Prostate gland (tissue), 2 donors: ENCODE measurements at regions not wholly inside any gene's neighbourhood (a gene's known extent, or its start where the extent isn't known, plus 50 kb on each side); places are given as distances from the start of the nearest gene placed in this dataset.

Experiments
- POLR2AphosphoS5 ChIP-seq: sonication (generic); formaldehyde crosslinking; IDR thresholded peaks from one replicate; pipeline ENCODE4 v1.6.1; 2017; ENCODE audit warnings: antibody characterized with exemption
- TF ChIP-seq, protein P1 (sequence below), 4 experiments: fragments of 200-600 bp in 2 of 4; fragments of 450-650 bp in 2 of 4; sonication (generic) in 2 of 4; IDR thresholded peaks; 1 replicate in 3 of 4; 2 replicates in 1 of 4; pipeline ENCODE4 v1.5.1; 2016 to 2019; ENCODE audit warnings: antibody characterized with exemption in 4 of 4, mild to moderate bottlenecking in 2 of 4, moderate library complexity in 2 of 4

DNA sequence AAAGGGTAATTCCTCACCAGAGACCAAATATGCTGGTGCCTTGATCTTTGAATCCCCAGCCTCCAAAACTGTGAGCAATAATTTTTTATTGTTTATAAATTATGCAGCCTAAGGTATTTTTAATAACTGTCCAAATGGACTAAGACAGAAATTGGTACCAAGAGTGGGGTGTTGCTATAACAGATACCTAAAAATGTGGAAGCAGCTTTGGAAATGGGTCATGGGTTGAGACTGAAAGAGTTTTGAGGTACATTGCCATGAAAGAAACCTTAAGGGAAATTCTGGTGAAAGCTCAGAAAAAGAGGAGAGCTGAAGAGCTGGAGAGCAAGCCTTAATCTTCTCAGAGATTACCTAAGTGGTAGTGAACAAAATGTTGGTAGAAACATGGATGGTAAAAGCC, 378.2 kb downstream of the NXPE2 start:
- no peak for TF ChIP-seq POLR2AphosphoS5
- TF ChIP-seq, protein P1, sequence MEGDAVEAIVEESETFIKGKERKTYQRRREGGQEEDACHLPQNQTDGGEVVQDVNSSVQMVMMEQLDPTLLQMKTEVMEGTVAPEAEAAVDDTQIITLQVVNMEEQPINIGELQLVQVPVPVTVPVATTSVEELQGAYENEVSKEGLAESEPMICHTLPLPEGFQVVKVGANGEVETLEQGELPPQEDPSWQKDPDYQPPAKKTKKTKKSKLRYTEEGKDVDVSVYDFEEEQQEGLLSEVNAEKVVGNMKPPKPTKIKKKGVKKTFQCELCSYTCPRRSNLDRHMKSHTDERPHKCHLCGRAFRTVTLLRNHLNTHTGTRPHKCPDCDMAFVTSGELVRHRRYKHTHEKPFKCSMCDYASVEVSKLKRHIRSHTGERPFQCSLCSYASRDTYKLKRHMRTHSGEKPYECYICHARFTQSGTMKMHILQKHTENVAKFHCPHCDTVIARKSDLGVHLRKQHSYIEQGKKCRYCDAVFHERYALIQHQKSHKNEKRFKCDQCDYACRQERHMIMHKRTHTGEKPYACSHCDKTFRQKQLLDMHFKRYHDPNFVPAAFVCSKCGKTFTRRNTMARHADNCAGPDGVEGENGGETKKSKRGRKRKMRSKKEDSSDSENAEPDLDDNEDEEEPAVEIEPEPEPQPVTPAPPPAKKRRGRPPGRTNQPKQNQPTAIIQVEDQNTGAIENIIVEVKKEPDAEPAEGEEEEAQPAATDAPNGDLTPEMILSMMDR (IDR thresholded peaks at IDR 0.05) = no peak
